ENCODE measurements at regions not wholly inside any gene's neighbourhood (a gene's known extent, or its start where the extent isn't known, plus 50 kb on each side); places are given as distances from the start of the nearest gene placed in this dataset.
"Not testable (repeated sequence)": the region's sequence is repeated elsewhere in the genome, so short reads cannot be mapped to it uniquely, and the experiment has no call there.

- Histone ChIP-seq H3K36me3 (ENCODE audit: control insufficient read depth, insufficient read depth, low read length) (no peaks in the 10 kb centered on the region), H3K27me3 (ENCODE audit: control insufficient read depth, insufficient read depth, low read length) (no peaks in the 10 kb centered on the region), H3K4me3 (ENCODE audit: low read length) (no peak overlapping the region), H3K9me3 (ENCODE audit: control insufficient read depth, insufficient read depth, low read length) (no peaks in the 10 kb centered on the region), H3K27ac (ENCODE audit: low read length) (no peak overlapping the region), H3K4me1 (ENCODE audit: control insufficient read depth, insufficient read depth, low read length) (no peaks in the 10 kb centered on the region)
- no peak for DNase-seq (ENCODE audit: low read depth, low spot score)
- WGBS (ENCODE audit: insufficient coverage, insufficient read length): no CpG with 5 or more reads among the region's 5 CpGs
Observed at GRCh38 chr13:58376775-58377174, 745.2 kb downstream of the PCDH17 start.

- WGBS (ENCODE audit: insufficient coverage, insufficient read length): no CpG with 5 or more reads among the region's 1 CpG
- Histone ChIP-seq H3K27ac (ENCODE audit: low read length) (no peak overlapping the region), H3K36me3 (ENCODE audit: control insufficient read depth, insufficient read depth, low read length) (no peaks in the 10 kb centered on the region), H3K4me1 (ENCODE audit: control insufficient read depth, insufficient read depth, low read length) (no peaks in the 10 kb centered on the region), H3K4me3 (ENCODE audit: low read length) (no peak overlapping the region), H3K9me3 (ENCODE audit: control insufficient read depth, insufficient read depth, low read length) (no peaks in the 10 kb centered on the region), H3K27me3 (ENCODE audit: control insufficient read depth, insufficient read depth, low read length) (no peaks in the 10 kb centered on the region)
- DNase-seq (ENCODE audit: low read depth, low spot score): no peak
Observed at GRCh38 chr13:58379221-58379620, 747.7 kb downstream of the PCDH17 start.

GRCh38 chr13:58385336-58385735, 753.8 kb downstream of the PCDH17 start:
- not testable (repeated sequence) for H3K36me3 ChIP-seq (ENCODE audit: control insufficient read depth, insufficient read depth, low read length); H3K27me3 ChIP-seq (ENCODE audit: control insufficient read depth, insufficient read depth, low read length); H3K4me3 ChIP-seq (ENCODE audit: low read length); H3K9me3 ChIP-seq (ENCODE audit: control insufficient read depth, insufficient read depth, low read length); H3K4me1 ChIP-seq (ENCODE audit: control insufficient read depth, insufficient read depth, low read length); DNase-seq (ENCODE audit: low read depth, low spot score); H3K27ac ChIP-seq (ENCODE audit: low read length)
- no CpG with 5 or more reads among the region's 18 CpGs for WGBS (ENCODE audit: insufficient coverage, insufficient read length)

- WGBS (ENCODE audit: insufficient coverage, insufficient read length): no CpG with 5 or more reads among the region's 6 CpGs
- Histone ChIP-seq H3K9me3 (ENCODE audit: control insufficient read depth, insufficient read depth, low read length) (peaks cover 2% of the 10 kb centered on the region; the same call in 1 of the 2 replicates), H3K27ac (ENCODE audit: low read length) (no peak overlapping the region), H3K27me3 (ENCODE audit: control insufficient read depth, insufficient read depth, low read length) (no peaks in the 10 kb centered on the region), H3K4me3 (ENCODE audit: low read length) (no peak overlapping the region), H3K36me3 (ENCODE audit: control insufficient read depth, insufficient read depth, low read length) (no peaks in the 10 kb centered on the region), H3K4me1 (ENCODE audit: control insufficient read depth, insufficient read depth, low read length) (no peaks in the 10 kb centered on the region)
- DNase-seq (ENCODE audit: low read depth, low spot score): no peak
Observed at GRCh38 chr13:58397596-58398387, 766.2 kb downstream of the PCDH17 start.

GRCh38 chr13:58399263-58399662, 767.7 kb downstream of the PCDH17 start:
- Histone ChIP-seq H3K9me3 (ENCODE audit: control insufficient read depth, insufficient read depth, low read length) (peaks cover 2% of the 10 kb centered on the region; the same call in 1 of the 2 replicates), H3K36me3 (ENCODE audit: control insufficient read depth, insufficient read depth, low read length) (no peaks in the 10 kb centered on the region), H3K4me3 (ENCODE audit: low read length) (no peak overlapping the region), H3K27me3 (ENCODE audit: control insufficient read depth, insufficient read depth, low read length) (no peaks in the 10 kb centered on the region), H3K4me1 (ENCODE audit: control insufficient read depth, insufficient read depth, low read length) (no peaks in the 10 kb centered on the region), H3K27ac (ENCODE audit: low read length) (no peak overlapping the region)
- no peak for DNase-seq (ENCODE audit: low read depth, low spot score)

GRCh38 chr13:58406545-58406944, 775.0 kb downstream of the PCDH17 start:
- no peak for DNase-seq (ENCODE audit: low read depth, low spot score)
- Histone ChIP-seq H3K9me3 (ENCODE audit: control insufficient read depth, insufficient read depth, low read length) (no peaks in the 10 kb centered on the region), H3K27ac (ENCODE audit: low read length) (no peak overlapping the region), H3K4me3 (ENCODE audit: low read length) (no peak overlapping the region), H3K4me1 (ENCODE audit: control insufficient read depth, insufficient read depth, low read length) (no peaks in the 10 kb centered on the region), H3K36me3 (ENCODE audit: control insufficient read depth, insufficient read depth, low read length) (no peaks in the 10 kb centered on the region), H3K27me3 (ENCODE audit: control insufficient read depth, insufficient read depth, low read length) (no peaks in the 10 kb centered on the region)
- WGBS (ENCODE audit: insufficient coverage, insufficient read length): no CpG with 5 or more reads among the region's 2 CpGs

GRCh38 chr13:58429917-58430316, 798.4 kb downstream of the PCDH17 start:
- DNase-seq (ENCODE audit: low read depth, low spot score): no peak
- no peaks in the 10 kb centered on the region for H3K36me3 ChIP-seq (ENCODE audit: control insufficient read depth, insufficient read depth, low read length)

GRCh38 chr13:58434943-58435342, 803.4 kb downstream of the PCDH17 start:
- no peak for DNase-seq (ENCODE audit: low read depth, low spot score)
- Histone ChIP-seq H3K4me3 (ENCODE audit: low read length) (no peak overlapping the region), H3K27ac (ENCODE audit: low read length) (no peak overlapping the region), H3K9me3 (ENCODE audit: control insufficient read depth, insufficient read depth, low read length) (no peaks in the 10 kb centered on the region), H3K4me1 (ENCODE audit: control insufficient read depth, insufficient read depth, low read length) (no peaks in the 10 kb centered on the region), H3K27me3 (ENCODE audit: control insufficient read depth, insufficient read depth, low read length) (no peaks in the 10 kb centered on the region), H3K36me3 (ENCODE audit: control insufficient read depth, insufficient read depth, low read length) (no peaks in the 10 kb centered on the region)
- WGBS (ENCODE audit: insufficient coverage, insufficient read length): no CpG with 5 or more reads among the region's 4 CpGs

More at GRCh38 chr13:58429917-58430316, 798.4 kb downstream of the PCDH17 start:
- no peaks in the 10 kb centered on the region for H3K4me1 ChIP-seq (ENCODE audit: control insufficient read depth, insufficient read depth, low read length)
- H3K27me3 ChIP-seq (ENCODE audit: control insufficient read depth, insufficient read depth, low read length): no peaks in the 10 kb centered on the region
- H3K27ac ChIP-seq (ENCODE audit: low read length): no peak overlapping the region
- no peaks in the 10 kb centered on the region; the same call in 1 of the 2 replicates for H3K9me3 ChIP-seq (ENCODE audit: control insufficient read depth, insufficient read depth, low read length)
- no peak overlapping the region for H3K4me3 ChIP-seq (ENCODE audit: low read length)
- WGBS (ENCODE audit: insufficient coverage, insufficient read length): no CpG with 5 or more reads among the region's 2 CpGs

- Histone ChIP-seq H3K4me3 (ENCODE audit: low read length) (no peak overlapping the region), H3K4me1 (ENCODE audit: control insufficient read depth, insufficient read depth, low read length) (no peaks in the 10 kb centered on the region), H3K9me3 (ENCODE audit: control insufficient read depth, insufficient read depth, low read length) (no peaks in the 10 kb centered on the region), H3K27ac (ENCODE audit: low read length) (no peak overlapping the region), H3K27me3 (ENCODE audit: control insufficient read depth, insufficient read depth, low read length) (no peaks in the 10 kb centered on the region), H3K36me3 (ENCODE audit: control insufficient read depth, insufficient read depth, low read length) (no peaks in the 10 kb centered on the region)
- WGBS (ENCODE audit: insufficient coverage, insufficient read length): no CpG with 5 or more reads among the region's 5 CpGs
- no peak for DNase-seq (ENCODE audit: low read depth, low spot score)
Observed at GRCh38 chr13:58437427-58437826, 805.9 kb downstream of the PCDH17 start.

GRCh38 chr13:58446979-58447378, 815.4 kb downstream of the PCDH17 start:
- H3K27me3 ChIP-seq (ENCODE audit: control insufficient read depth, insufficient read depth, low read length): no peaks in the 10 kb centered on the region
- no peaks in the 10 kb centered on the region for H3K4me1 ChIP-seq (ENCODE audit: control insufficient read depth, insufficient read depth, low read length)
- no CpG with 5 or more reads among the region's 2 CpGs for WGBS (ENCODE audit: insufficient coverage, insufficient read length)
- DNase-seq (ENCODE audit: low read depth, low spot score): no peak
- no peak overlapping the region for H3K27ac ChIP-seq (ENCODE audit: low read length)
- H3K36me3 ChIP-seq (ENCODE audit: control insufficient read depth, insufficient read depth, low read length): no peaks in the 10 kb centered on the region
- no peak overlapping the region for H3K4me3 ChIP-seq (ENCODE audit: low read length)
- no peaks in the 10 kb centered on the region for H3K9me3 ChIP-seq (ENCODE audit: control insufficient read depth, insufficient read depth, low read length)

- H3K4me1 ChIP-seq (ENCODE audit: control insufficient read depth, insufficient read depth, low read length): no peaks in the 10 kb centered on the region
- no peak for DNase-seq (ENCODE audit: low read depth, low spot score)
- no peak overlapping the region for H3K27ac ChIP-seq (ENCODE audit: low read length)
- H3K9me3 ChIP-seq (ENCODE audit: control insufficient read depth, insufficient read depth, low read length): no peaks in the 10 kb centered on the region
- no CpG with 5 or more reads among the region's 3 CpGs for WGBS (ENCODE audit: insufficient coverage, insufficient read length)
- H3K4me3 ChIP-seq (ENCODE audit: low read length): no peak overlapping the region
- H3K36me3 ChIP-seq (ENCODE audit: control insufficient read depth, insufficient read depth, low read length): no peaks in the 10 kb centered on the region
- no peaks in the 10 kb centered on the region for H3K27me3 ChIP-seq (ENCODE audit: control insufficient read depth, insufficient read depth, low read length)
Observed at GRCh38 chr13:58452123-58452623, 820.6 kb downstream of the PCDH17 start.
